HL-60/S4 (cell line): ENCODE measurements at regions not wholly inside any gene's neighbourhood (a gene's known extent, or its start where the extent isn't known, plus 50 kb on each side); places are given as distances from the start of the nearest gene placed in this dataset.

Source experiments
- in situ Hi-C: fragments of 300-500 bp; cut with MboI; formaldehyde crosslinking; loops from 2 replicates; pipeline ENCODE4 v1.14.3; 2022; ENCODE audit warnings: low sequenced_read_pairs

DNA sequence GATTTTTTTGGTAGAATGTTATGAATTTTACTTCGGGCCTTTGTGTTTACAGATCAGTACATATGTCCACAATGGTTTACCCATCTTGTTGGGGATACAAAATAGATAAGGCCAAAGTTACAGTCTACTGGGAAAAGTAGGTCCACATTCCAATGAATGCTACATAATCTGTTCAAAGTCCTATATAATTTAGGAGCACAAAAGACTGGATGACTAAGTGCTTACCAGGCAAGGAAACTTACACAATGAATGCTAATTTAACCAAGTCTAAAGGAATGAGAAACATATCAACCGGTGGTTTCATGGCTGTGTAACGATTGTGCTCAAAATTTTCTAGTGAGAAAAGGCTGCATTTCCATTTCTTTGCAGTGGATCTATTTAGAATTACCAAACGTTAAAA, 97.4 kb upstream of the TRPM3 start:
- in situ Hi-C loops: no loop called here

GRCh38 chr9:71213633-71214032, 92.2 kb upstream of the TRPM3 start:
- in situ Hi-C loops: no loop called here

DNA sequence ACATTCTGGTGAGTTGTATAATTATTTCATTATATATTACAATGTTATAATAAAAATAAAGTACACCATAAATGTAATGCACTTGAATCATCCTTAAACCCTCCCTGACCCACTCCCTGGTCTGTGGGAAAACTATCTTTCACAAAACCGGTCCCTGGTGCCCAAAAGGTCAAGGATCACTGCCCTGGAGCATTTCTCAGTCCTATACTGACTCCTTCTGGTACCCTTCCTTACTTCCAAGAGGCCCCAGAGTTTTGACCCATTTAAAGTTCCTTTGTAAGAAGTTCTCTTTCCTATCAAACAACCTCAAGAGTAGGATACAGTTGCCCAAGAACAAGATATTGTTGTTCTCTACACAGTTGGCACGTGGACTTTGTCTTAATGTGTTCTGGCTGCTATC, 88.9 kb upstream of the TRPM3 start:
- in situ Hi-C loops: no loop called here

DNA sequence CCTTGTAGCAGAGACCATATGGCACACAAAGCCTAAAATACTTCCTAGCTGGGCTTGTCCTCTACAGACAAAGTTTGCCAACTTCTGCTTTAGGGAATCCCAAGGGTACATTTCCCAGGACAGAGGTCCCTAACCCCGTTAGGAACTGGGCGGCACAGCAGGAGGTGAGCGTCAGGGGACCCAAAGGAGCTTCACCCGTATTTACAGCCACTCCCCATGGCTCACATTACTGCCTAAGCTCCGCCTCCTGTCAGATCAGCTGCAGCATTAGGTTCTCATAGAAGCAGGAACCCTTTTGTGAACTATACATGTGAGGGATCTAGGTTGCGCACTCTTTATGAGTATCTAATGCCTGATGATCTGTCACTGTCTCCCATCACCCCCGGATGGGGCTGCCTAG, 88.5 kb upstream of the TRPM3 start:
- in situ Hi-C loops: no loop called here

DNA sequence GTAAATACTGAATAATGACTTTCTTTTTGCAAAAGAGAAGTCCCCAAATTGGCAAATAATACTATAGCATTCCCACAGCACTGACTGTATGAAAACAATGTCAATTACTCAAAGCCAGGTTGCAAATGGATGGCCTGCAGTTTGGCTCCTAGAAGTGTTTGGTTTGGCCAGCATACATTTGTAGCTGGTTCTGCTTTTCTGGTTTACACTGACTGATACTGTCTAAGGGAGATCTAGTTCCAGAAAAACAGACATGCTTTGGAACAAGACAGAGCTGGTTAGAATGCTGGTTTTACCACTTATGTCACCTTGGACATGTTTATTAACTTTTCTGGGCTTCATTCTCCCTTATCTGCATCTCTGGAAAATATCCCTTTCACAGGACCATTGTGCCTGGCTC, 81.5 kb upstream of the TRPM3 start:
- in situ Hi-C loops: no loop called here

DNA sequence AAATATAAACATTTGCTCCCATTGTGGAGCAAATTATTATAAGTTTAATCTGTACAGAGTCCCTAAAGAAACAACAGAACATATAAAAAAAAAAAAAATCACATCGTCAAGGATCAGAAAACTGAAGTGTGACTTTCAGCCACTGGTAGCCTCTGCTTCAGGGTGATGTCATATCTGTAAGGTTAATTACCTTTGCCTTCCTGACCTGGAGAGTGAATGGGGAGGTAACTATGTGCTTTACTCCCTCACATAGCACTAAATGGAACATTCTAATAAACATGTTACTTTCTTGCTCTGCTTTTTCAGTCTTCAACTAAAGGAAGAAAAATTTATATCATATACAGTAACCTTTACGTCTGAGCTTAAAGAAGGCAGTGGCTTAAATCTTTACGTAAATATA, 70.3 kb upstream of the TRPM3 start:
- in situ Hi-C loops: no loop called here

DNA sequence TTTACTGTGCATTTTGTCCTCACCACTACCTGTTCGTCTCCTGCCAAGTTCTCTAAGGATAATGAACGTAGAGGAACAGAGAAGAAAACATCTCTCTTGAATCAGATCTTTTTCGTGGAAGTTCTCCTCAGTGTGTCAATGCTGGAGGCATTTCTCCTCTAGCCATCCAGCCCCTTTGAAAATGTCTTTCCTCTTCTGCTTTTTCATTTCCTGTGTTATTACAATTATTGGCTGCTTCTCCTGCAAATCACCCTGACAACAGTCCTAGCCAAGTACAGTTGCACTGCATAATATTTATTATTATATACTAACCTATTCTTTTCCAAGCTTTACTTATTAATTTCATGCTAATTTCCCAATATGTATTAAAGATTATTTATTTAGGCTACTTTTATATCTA, 61.8 kb upstream of the TRPM3 start:
- in situ Hi-C loops: no loop called here

DNA sequence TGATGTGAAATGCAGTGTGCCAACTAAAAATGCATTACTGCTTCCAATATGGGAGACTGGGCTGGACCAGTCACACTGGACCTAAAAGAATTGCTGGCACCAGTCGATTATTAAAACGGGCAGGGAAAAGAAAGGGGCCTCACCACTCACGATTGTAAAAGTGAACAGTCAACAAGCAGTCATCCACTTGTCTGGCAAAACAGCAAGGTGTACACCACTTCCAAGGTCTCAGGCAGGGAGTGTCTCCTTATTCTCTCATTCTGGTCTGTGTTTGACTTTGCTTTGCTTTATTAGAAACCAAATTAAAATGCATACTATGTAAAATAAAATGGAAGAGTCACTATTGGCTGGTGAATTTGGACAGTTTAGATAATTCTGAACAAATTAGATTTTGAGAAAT, 57.8 kb upstream of the TRPM3 start:
- in situ Hi-C loops: no loop called here

DNA sequence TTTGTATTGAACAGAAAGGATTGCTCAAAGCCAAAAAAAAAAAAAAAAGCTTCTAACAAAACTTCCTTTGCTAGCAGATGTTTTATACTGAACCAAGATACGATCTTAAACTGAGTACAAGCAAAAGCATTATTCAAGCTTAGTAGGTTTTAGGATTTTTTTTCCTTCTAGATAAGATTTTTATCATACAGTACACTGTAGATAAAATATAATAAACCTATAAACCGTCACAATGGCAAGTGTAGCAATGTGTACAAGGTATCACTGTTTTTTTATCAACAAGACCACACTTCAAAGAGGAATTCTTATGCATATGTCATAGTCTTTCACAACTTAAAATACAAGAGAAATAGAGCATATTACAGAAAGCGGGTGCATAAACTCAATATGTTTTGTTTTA, 56.5 kb upstream of the TRPM3 start:
- in situ Hi-C loops: no loop called here

- in situ Hi-C loops: no loop called here
Measured at GRCh38 chr9:71171517-71171916, 50.1 kb upstream of the TRPM3 start.
